ENCODE measurements at regions not wholly inside any gene's neighbourhood (a gene's known extent, or its start where the extent isn't known, plus 50 kb on each side); places are given as distances from the start of the nearest gene placed in this dataset.

- no peak overlapping the region for H3K4me2 ChIP-seq (replicated peaks; ENCODE audit: low read depth, low read length, poor library complexity, severe bottlenecking)
- H3K27me3 ChIP-seq (replicated peaks in 1 of 4; ENCODE audit: control extremely low read depth in 1 of 4, control insufficient read depth in 3 of 4, insufficient read depth in 4 of 4, low read length in 3 of 4), result no peaks in the 10 kb centered on the region
- WGBS (ENCODE audit: insufficient coverage), result 95% methylated on average over 5 of the region's 7 CpGs
- TF ChIP-seq EZH2 (IDR thresholded peaks at IDR 0.05; ENCODE audit: borderline replicate concordance, insufficient read depth, low read depth, low read length, poor library complexity, severe bottlenecking), result no peak
- no peak for TF ChIP-seq CTCF (IDR thresholded peaks at IDR 0.05)
- peaks cover 20% of the 10 kb centered on the region for H3K4me1 Mint-ChIP-seq
- no peak for ATAC-seq (ENCODE audit: low read depth)
- no peak overlapping the region for H2AFZ ChIP-seq (ENCODE audit: insufficient read depth, low read depth, low read length, poor library complexity, severe bottlenecking)
- no peak for DNase-seq
- H3K36me3 ChIP-seq (replicated peaks in 1 of 2; ENCODE audit: control extremely low read depth in 1 of 2, control insufficient read depth in 1 of 2, extremely low read depth in 1 of 2, insufficient read depth in 2 of 2, low read length in 1 of 2), result no peaks in the 10 kb centered on the region
- H4K20me1 ChIP-seq (ENCODE audit: control insufficient read depth, insufficient read depth, low read length, poor library complexity, severe bottlenecking), result no peaks in the 10 kb centered on the region
- ChIA-PET CTCF (no interaction called here), POLR2A (no interaction called here)
- no peaks in the 10 kb centered on the region for H3K79me2 ChIP-seq (ENCODE audit: control insufficient read depth, insufficient read depth, low read length)
- H3K4me3 ChIP-seq (ENCODE audit: control extremely low read depth in 1 of 5, extremely low read depth in 1 of 5, insufficient read depth in 1 of 5, low read depth in 2 of 5, low read length in 4 of 5), result no peak overlapping the region
- no peak overlapping the region for H3K9ac ChIP-seq (ENCODE audit: low read length)
- H3K4me3 Mint-ChIP-seq, result no peak overlapping the region
- H3K9me3 Mint-ChIP-seq (ENCODE audit: insufficient read depth), result no peaks in the 10 kb centered on the region
- H3K4me1 ChIP-seq (ENCODE audit: control insufficient read depth in 2 of 2, insufficient read depth in 2 of 2, low read length in 2 of 2), result peaks cover 18 to 22% of the 10 kb centered on the region in 2 donors
- H3K27ac ChIP-seq (ENCODE audit: low read length in 2 of 2), result no peak overlapping the region
- intact Hi-C loops (cut with micrococcal nuclease), result loop anchor here (2.0 kb wide), 1 partner anchor 23 kb away; no protein-coding TSS in a partner anchor
- no peak overlapping the region for H3K27ac Mint-ChIP-seq
- no peaks in the 10 kb centered on the region for H3K27me3 Mint-ChIP-seq
- H3K9me3 ChIP-seq (ENCODE audit: control extremely low read depth in 1 of 3, control insufficient read depth in 2 of 3, insufficient read depth in 1 of 3, low read length in 2 of 3), result no peaks in the 10 kb centered on the region
Measured at GRCh38 chrX:40199704-40200103, 101.9 kb upstream of the BCOR start.

- TF ChIP-seq EZH2 (IDR thresholded peaks at IDR 0.05; ENCODE audit: borderline replicate concordance, insufficient read depth, low read depth, low read length, poor library complexity, severe bottlenecking) (no peak), CTCF (IDR thresholded peaks at IDR 0.05) (no peak)
- CTCF ChIA-PET, result no interaction called here
- Histone ChIP-seq H4K20me1 (ENCODE audit: control insufficient read depth, insufficient read depth, low read length, poor library complexity, severe bottlenecking) (no peaks in the 10 kb centered on the region), H3K36me3 (replicated peaks in 1 of 2; ENCODE audit: control extremely low read depth in 1 of 2, control insufficient read depth in 1 of 2, extremely low read depth in 1 of 2, insufficient read depth in 2 of 2, low read length in 1 of 2) (no peaks in the 10 kb centered on the region), H3K27me3 (replicated peaks in 1 of 4; ENCODE audit: control extremely low read depth in 1 of 4, control insufficient read depth in 3 of 4, insufficient read depth in 4 of 4, low read length in 3 of 4) (no peaks in the 10 kb centered on the region), H3K27ac (ENCODE audit: low read length in 2 of 2) (no peak overlapping the region), H3K9me3 (ENCODE audit: control extremely low read depth in 1 of 3, control insufficient read depth in 2 of 3, insufficient read depth in 1 of 3, low read length in 2 of 3) (no peaks in the 10 kb centered on the region), H3K79me2 (ENCODE audit: control insufficient read depth, insufficient read depth, low read length) (no peaks in the 10 kb centered on the region), H3K9ac (ENCODE audit: low read length) (no peak overlapping the region), H3K4me2 (replicated peaks; ENCODE audit: low read depth, low read length, poor library complexity, severe bottlenecking) (no peak overlapping the region), H3K4me3 (ENCODE audit: control extremely low read depth in 1 of 5, extremely low read depth in 1 of 5, insufficient read depth in 1 of 5, low read depth in 2 of 5, low read length in 4 of 5) (no peak overlapping the region), H2AFZ (ENCODE audit: insufficient read depth, low read depth, low read length, poor library complexity, severe bottlenecking) (no peak overlapping the region), H3K4me1 (ENCODE audit: control insufficient read depth in 2 of 2, insufficient read depth in 2 of 2, low read length in 2 of 2) (peaks cover 9 to 12% of the 10 kb centered on the region in 2 donors)
- no peak overlapping the region for H3K4me3 Mint-ChIP-seq
- no peaks in the 10 kb centered on the region for H3K9me3 Mint-ChIP-seq (ENCODE audit: insufficient read depth)
- H3K27ac Mint-ChIP-seq, result no peak overlapping the region
- DNase-seq, result no peak
- H3K27me3 Mint-ChIP-seq, result no peaks in the 10 kb centered on the region
- POLR2A ChIA-PET, result no interaction called here
- intact Hi-C loops (cut with micrococcal nuclease), result no loop called here
- ATAC-seq (ENCODE audit: low read depth), result no peak
- 100% methylated on average over 1 of the region's 6 CpGs for WGBS (ENCODE audit: insufficient coverage)
- peaks cover 9% of the 10 kb centered on the region for H3K4me1 Mint-ChIP-seq
Measured at GRCh38 chrX:40197071-40197470, 99.3 kb upstream of the BCOR start.
